ENCODE measurements at regions not wholly inside any gene's neighbourhood (a gene's known extent, or its start where the extent isn't known, plus 50 kb on each side); places are given as distances from the start of the nearest gene placed in this dataset.

DNA sequence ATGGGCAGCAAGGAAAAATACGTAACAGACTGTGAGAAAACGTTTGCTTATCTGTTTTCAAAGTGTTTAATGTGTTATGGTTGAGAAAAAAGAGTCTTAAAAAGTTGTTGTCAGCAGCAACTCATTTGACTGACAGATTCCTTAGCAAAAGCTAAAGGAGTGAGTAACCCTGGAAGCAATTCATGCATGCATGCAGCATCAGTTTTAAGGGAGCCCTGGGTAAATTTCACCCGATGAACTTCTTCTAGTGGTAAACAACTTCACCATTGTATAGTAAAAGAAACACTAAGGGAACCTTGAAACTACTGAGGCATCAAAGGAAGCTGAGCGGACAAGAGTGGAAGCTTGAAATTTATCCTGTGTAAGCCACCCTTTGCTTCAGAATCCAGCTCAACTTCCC is 583.2 kb upstream of the INTU start:
- no peak for DNase-seq (ENCODE audit: extremely low read depth, low read depth)

GRCh38 chr4:127052742-127053141 is 580.0 kb upstream of the INTU start:
- no peak for DNase-seq (ENCODE audit: extremely low read depth, low read depth)

DNA sequence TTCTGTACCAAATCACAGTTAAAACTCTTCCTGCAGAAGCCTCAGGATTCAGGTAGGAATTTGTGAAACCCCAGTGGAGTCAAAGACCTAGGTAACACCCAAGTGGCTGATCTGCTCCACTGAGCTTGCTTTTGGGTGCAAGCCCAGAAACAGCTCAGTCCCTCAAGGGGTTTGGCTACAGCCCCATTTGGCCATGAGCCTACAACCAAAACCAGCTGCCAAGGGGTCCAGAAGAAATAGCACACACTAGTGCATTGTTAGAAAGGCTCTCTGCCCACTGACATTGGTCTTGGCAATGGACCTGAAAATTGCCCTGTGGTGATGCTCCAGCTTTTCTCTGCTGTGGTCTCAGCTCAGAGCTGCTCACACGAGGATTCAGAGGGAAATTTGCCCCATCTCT is 577.4 kb upstream of the INTU start:
- DNase-seq (ENCODE audit: extremely low read depth, low read depth): no peak

DNA sequence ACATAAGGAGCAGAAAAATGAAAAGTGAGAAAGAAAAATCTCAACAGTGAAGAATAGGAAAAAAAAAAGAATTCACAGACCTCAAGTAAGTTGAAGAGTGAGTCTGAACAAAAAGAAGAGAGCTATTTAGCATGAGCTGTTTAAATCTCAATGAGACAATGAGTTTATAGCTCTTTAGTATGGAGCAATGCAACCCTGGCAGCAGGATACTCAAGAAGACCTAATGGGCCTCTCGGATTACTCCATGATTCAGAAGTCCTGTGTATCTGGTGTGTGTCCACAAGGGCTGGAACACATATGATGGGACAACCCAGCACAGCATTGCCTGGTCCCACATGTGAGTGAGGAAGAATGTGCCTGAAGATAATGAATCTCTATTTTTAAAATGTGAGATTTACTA is 563.1 kb upstream of the INTU start:
- DNase-seq (ENCODE audit: extremely low read depth, low read depth): no peak

DNA sequence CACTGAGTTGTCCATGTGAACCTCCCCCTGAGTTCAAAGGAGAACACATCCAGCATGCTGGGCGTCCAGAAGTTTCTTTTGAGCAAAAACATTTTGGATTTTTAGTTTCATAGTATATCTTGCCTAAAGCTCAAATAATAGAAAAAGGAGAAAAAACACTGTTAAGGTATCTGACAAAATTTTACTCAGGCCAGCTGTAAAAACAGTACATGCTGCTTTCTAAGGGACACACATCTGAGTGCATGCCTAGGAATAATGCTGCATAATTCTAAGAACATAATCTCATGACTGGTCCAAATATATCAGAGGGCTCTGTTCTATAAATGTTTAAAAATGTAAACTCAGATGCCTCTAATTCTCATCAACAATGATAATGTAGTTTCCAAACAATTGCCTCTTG is 561.3 kb upstream of the INTU start:
- DNase-seq (ENCODE audit: extremely low read depth, low read depth): no peak

GRCh38 chr4:127080141-127080540 is 552.6 kb upstream of the INTU start:
- no peak for DNase-seq (ENCODE audit: extremely low read depth, low read depth)

GRCh38 chr4:127081041-127081440 is 551.7 kb upstream of the INTU start:
- no peak for DNase-seq (ENCODE audit: extremely low read depth, low read depth)

- DNase-seq (ENCODE audit: extremely low read depth, low read depth): no peak
Observed at GRCh38 chr4:127082986-127083385, 549.8 kb upstream of the INTU start.

DNA sequence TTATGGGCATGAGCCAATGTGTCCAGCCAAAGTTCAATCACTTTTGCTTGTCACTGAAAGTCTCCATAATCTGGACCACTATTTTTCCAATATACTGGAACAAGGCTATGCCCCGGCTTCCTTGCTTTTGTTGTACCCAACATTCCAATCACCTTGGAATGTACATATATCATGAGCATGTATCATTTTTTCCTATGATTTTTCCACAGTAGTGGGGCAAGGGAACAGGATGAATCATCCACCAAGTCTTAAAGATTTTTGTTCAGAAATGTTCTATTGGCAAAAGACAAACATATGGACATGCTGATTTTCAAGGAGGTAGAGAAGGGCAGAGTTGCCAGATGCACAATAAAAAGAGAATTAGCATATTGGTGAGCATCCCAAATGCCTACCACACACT is 548.1 kb upstream of the INTU start:
- no peak for DNase-seq (ENCODE audit: extremely low read depth, low read depth)

- DNase-seq (ENCODE audit: extremely low read depth, low read depth): no peak
Observed at GRCh38 chr4:127097061-127097460, 535.7 kb upstream of the INTU start.

GRCh38 chr4:127102361-127102760 is 530.4 kb upstream of the INTU start:
- DNase-seq (ENCODE audit: extremely low read depth, low read depth): no peak

DNA sequence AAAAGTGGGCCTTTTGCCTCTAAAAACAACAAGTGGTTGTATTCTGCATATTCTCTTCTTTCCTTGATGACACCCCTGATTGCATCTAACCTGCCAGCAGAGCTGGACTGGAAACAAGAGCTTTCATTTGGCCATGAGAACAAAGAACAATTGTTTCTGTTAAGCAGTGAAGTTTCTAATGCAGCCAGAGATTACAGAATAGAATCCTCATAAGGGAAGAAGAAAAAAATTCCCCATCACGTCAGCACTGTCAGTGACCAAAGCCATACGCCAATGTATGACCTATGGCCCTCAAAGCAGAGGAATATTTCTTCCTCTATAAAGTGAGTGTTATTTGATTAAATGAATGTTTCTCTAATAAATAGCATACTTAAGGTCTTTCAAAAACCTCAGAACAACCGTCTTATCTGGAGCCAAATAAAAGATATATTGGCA is 529.1 kb upstream of the INTU start:
- DNase-seq (ENCODE audit: extremely low read depth, low read depth): no peak

DNA sequence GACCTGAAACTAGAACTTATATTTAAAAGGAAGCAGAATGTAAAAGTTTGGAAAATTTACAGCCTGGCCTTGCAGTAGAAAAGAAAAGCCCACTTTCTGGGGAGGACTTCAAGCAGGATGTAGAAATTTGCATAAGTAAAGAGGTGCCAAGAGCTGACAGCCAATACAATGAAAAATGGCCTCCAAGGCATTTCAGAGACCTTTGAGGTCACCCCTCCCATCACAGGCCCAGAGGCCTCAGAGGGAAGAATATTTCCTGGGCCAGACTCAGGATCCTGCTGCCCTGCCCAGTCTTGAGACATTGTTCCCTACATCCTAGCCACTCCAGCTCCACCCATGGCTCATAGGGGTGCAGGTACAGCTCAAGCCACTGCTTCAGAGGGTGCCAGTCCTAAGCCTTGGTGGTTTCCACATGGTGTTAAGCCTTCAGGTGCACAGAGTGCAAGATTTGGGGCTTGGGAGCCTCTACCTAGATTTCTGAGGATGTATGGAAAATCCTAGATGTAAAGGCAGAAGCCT is 518.9 kb upstream of the INTU start:
- DNase-seq (ENCODE audit: extremely low read depth, low read depth): no peak

GRCh38 chr4:127118681-127119080 is 514.1 kb upstream of the INTU start:
- DNase-seq (ENCODE audit: extremely low read depth, low read depth): no peak

DNA sequence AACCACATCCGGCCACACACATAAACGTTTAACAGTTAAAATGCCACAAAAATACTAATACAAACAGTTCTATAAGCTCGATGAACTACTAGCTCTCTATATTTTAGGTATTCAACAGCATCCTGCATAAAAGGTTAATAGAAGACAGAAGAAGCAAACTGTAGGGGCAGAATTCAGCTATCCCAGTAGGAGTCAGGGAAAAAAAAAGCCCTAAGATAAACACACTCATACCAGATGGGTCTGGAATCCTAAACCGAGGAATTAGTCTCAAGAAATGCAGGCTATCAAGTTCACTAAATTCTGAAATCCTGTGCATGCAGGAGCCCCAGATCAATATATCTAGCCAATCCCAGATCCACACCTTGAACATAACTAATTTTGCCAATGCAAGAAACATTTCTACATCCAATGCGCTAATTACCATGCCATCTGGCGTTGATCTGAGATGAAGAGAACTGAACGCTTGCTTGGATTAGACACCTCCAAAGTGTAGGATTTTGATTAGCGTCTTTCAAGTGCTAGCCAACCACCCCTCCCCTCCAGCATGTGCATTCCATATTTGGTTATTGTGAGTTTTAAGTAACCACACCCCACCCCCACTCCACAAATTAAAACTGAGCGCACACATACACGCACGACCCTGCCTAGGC is 512.2 kb upstream of the INTU start:
- DNase-seq (ENCODE audit: extremely low read depth, low read depth): no peak

- no peak for DNase-seq (ENCODE audit: extremely low read depth, low read depth)
Observed at GRCh38 chr4:127124919-127125318, 507.8 kb upstream of the INTU start.

GRCh38 chr4:127126718-127127117 is 506.0 kb upstream of the INTU start:
- no peak for DNase-seq (ENCODE audit: extremely low read depth, low read depth)

GRCh38 chr4:127131527-127131926 is 501.2 kb upstream of the INTU start:
- no peak for DNase-seq (ENCODE audit: extremely low read depth, low read depth)

DNA sequence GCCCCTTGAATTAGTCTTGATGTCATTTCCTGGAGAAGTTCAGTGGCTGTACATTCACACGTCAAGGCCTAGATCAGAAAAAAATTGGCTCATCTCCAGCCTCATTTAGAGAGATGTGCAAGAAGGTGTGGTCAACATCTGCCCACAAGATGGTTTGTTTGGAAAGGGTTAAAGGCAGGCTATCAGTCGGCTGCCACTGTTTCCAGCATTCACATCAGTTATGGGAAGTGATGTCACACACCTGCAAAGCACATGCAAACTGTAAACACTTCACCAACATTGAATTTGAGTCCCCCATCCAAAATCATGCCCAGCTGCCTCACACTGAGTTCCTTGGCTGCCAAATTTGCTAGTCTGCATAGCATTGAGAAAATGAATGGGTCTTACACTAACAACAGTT is 498.3 kb upstream of the INTU start:
- DNase-seq (ENCODE audit: extremely low read depth, low read depth): no peak

DNA sequence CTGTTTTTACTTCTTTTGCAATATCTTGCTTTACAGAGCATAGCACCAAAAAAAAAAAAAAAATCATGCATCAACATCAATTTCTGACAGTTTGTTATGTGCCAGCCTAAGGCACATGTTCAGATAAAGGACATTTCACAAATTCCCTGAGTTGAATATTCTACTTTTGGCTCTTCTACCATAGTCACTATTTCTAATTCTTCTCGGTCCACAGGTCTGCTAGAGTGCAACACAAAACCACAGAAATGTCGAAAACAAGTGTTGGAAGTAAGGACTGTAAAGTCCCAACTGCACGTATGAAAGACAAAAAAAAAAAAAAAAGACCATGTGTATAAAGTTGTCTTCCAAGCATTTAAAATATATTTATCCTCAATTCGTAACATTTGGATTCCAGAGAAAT is 494.2 kb upstream of the INTU start:
- DNase-seq (ENCODE audit: extremely low read depth, low read depth): no peak

- no peak for DNase-seq (ENCODE audit: extremely low read depth, low read depth)
Observed at GRCh38 chr4:127139788-127140286, 492.9 kb upstream of the INTU start.

GRCh38 chr4:127140306-127140705 is 492.5 kb upstream of the INTU start:
- DNase-seq (ENCODE audit: extremely low read depth, low read depth): no peak

DNA sequence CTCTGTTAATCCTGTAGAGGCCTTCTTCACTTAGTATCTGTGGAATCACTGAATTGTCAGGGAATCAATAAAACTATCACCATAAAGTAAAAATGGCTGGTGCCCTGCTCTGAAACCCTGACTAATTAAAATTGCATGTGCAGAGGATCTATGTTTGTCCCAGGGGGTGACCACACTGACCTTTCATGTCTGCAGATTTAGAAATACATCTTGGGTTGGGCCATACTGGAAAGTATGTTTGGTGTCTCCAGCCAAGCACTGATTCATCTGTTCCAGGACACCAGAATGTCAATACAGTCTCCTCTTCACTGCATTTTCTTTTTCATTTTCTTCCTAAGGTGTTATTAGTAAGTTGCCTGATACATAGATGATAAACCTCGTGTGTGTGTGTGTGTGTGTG is 490.9 kb upstream of the INTU start:
- no peak for DNase-seq (ENCODE audit: extremely low read depth, low read depth)

Data from NCI-H460 (cell line).